H9 (cell line): ENCODE measurements at regions not wholly inside any gene's neighbourhood (a gene's known extent, or its start where the extent isn't known, plus 50 kb on each side); places are given as distances from the start of the nearest gene placed in this dataset.

ENCODE experiments used
- DNase-seq: peaks from one replicate; pipeline ENCODE4 v3.0.0-alpha.2; 2017
- H2AFZ ChIP-seq: one replicate; pipeline ENCODE4 v1.6.1; 2013; ENCODE audit warnings: mild to moderate bottlenecking, low read length, control low read depth, moderate library complexity
- H2AK5ac ChIP-seq: 2 replicates; pipeline ENCODE4 v1.6.1; 2013; ENCODE audit warnings: low read length, control low read depth, mixed read lengths; ENCODE audit not compliant: insufficient read length
- H2BK120ac ChIP-seq: one replicate; pipeline ENCODE4 v1.6.1; 2013; ENCODE audit warnings: low read depth, mild to moderate bottlenecking, low read length, control low read depth, inconsistent platforms; ENCODE audit not compliant: poor library complexity, severe bottlenecking
- H2BK12ac ChIP-seq: 2 replicates; pipeline ENCODE4 v1.6.1; 2013; ENCODE audit warnings: low read length, control low read depth, mixed read lengths, low read depth; ENCODE audit not compliant: insufficient read length
- H2BK15ac ChIP-seq: 2 replicates; pipeline ENCODE4 v1.6.1; 2013; ENCODE audit warnings: low read depth, low read length, control low read depth
- H2BK20ac ChIP-seq: one replicate; pipeline ENCODE4 v1.6.1; 2013; ENCODE audit warnings: low read depth, mild to moderate bottlenecking, low read length, control low read depth, inconsistent platforms; ENCODE audit not compliant: poor library complexity, severe bottlenecking
- H2BK5ac ChIP-seq: 2 replicates; pipeline ENCODE4 v1.6.1; 2013; ENCODE audit warnings: low read length, control low read depth, mixed read lengths; ENCODE audit not compliant: insufficient read length
- H3K14ac ChIP-seq: 2 replicates; pipeline ENCODE4 v1.6.1; 2013; ENCODE audit warnings: low read length, control low read depth; ENCODE audit not compliant: insufficient read depth
- H3K18ac ChIP-seq: 2 replicates; pipeline ENCODE4 v1.6.1; 2013; ENCODE audit warnings: low read depth, mild to moderate bottlenecking, mixed read lengths, low read length, control low read depth; ENCODE audit not compliant: insufficient read length
- H3K23ac ChIP-seq: 2 replicates; pipeline ENCODE4 v1.6.1; 2013; ENCODE audit warnings: low read length, control low read depth, mixed read lengths, low read depth; ENCODE audit not compliant: insufficient read length
- H3K23me2 ChIP-seq: 2 replicates; pipeline ENCODE4 v1.6.1; 2013; ENCODE audit warnings: low read depth, mild to moderate bottlenecking, mixed read lengths, low read length, control low read depth; ENCODE audit not compliant: insufficient read length, poor library complexity, severe bottlenecking
- H3K27ac ChIP-seq: 2 replicates; pipeline ENCODE4 v1.5.1; 2013; ENCODE audit warnings: low read length, control low read depth, mixed read lengths, low read depth; ENCODE audit not compliant: insufficient read length
- H3K27me3 ChIP-seq: 2 replicates; pipeline ENCODE4 v1.6.1; 2013; ENCODE audit warnings: low read length, control low read depth, inconsistent platforms; ENCODE audit not compliant: insufficient read depth
- H3K4ac ChIP-seq: 2 replicates; pipeline ENCODE4 v1.6.1; 2013; ENCODE audit warnings: low read depth, mild to moderate bottlenecking, control low read depth, inconsistent platforms, low read length, moderate library complexity
- H3K4me1 ChIP-seq: 2 replicates; pipeline ENCODE4 v1.6.1; 2013; ENCODE audit warnings: low read length, control low read depth, inconsistent platforms; ENCODE audit not compliant: insufficient read depth
- H3K4me2 ChIP-seq: 2 replicates; pipeline ENCODE4 v1.6.1; 2013; ENCODE audit warnings: low read length, control low read depth, mixed read lengths; ENCODE audit not compliant: insufficient read length, insufficient read depth
- H3K56ac ChIP-seq: 2 replicates; pipeline ENCODE4 v1.6.1; 2013; ENCODE audit warnings: low read depth, mild to moderate bottlenecking, mixed read lengths, low read length, control low read depth; ENCODE audit not compliant: insufficient read length
- H3K79me1 ChIP-seq: 2 replicates; pipeline ENCODE4 v1.6.1; 2013; ENCODE audit warnings: low read depth, mild to moderate bottlenecking, moderate library complexity, low read length, control low read depth, inconsistent platforms; ENCODE audit not compliant: insufficient read depth, poor library complexity, severe bottlenecking
- H3K79me2 ChIP-seq: 2 replicates; pipeline ENCODE4 v1.6.1; 2013; ENCODE audit warnings: low read length, control low read depth, inconsistent platforms; ENCODE audit not compliant: insufficient read depth
- H3K9ac ChIP-seq: 2 replicates; pipeline ENCODE4 v1.6.1; 2013; ENCODE audit warnings: low read length, control low read depth, mixed read lengths; ENCODE audit not compliant: insufficient read length; ENCODE audit errors: extremely low read depth
- H3K9me3 ChIP-seq: one replicate; pipeline ENCODE4 v1.6.1; 2013; ENCODE audit warnings: low read depth, low read length, inconsistent platforms; ENCODE audit not compliant: control insufficient read depth
- H3T11ph ChIP-seq: one replicate; pipeline ENCODE4 v1.6.1; 2013; ENCODE audit warnings: mild to moderate bottlenecking, low read length, control low read depth, inconsistent platforms
- H4K20me1 ChIP-seq: one replicate; pipeline ENCODE4 v1.6.1; 2013; ENCODE audit not compliant: control insufficient read depth, insufficient read length, insufficient read depth
- H4K5ac ChIP-seq: 2 replicates; pipeline ENCODE4 v1.6.1; 2013; ENCODE audit warnings: low read depth, mild to moderate bottlenecking, mixed read lengths, low read length, control low read depth; ENCODE audit not compliant: insufficient read length
- H4K8ac ChIP-seq: replicated peaks from 2 replicates; pipeline ENCODE4 v1.6.1; 2013; ENCODE audit warnings: low read length, control low read depth, mixed read lengths, low read depth; ENCODE audit not compliant: insufficient read length
- H4K91ac ChIP-seq: 2 replicates; pipeline ENCODE4 v1.6.1; 2013; ENCODE audit warnings: low read depth, mild to moderate bottlenecking, moderate library complexity, mixed read lengths, low read length, control low read depth; ENCODE audit not compliant: insufficient read length
- H3K27ac Mint-ChIP-seq, 3 experiments: 2 replicates in 2 of 3; 3 replicates in 1 of 3; pipeline ENCODE4 v1.8.0; 2020 to 2021; ENCODE audit warnings: mixed read lengths in 3 of 3, mild to moderate bottlenecking in 1 of 3, moderate library complexity in 1 of 3
- H3K27me3 Mint-ChIP-seq: 2 replicates; pipeline ENCODE4 v1.8.0; 2021; ENCODE audit warnings: low read depth, mild to moderate bottlenecking, moderate library complexity, mixed read lengths
- H3K36me3 Mint-ChIP-seq, 3 experiments: 2 replicates in 2 of 3; 3 replicates in 1 of 3; pipeline ENCODE4 v1.8.0; 2020 to 2021; ENCODE audit warnings: low read depth in 3 of 3, mixed read lengths in 3 of 3; ENCODE audit not compliant: insufficient read depth in 1 of 3
- H3K4me1 Mint-ChIP-seq, 2 experiments: 2 replicates each; pipeline ENCODE4 v1.8.0; 2020; ENCODE audit warnings: mixed read lengths in 2 of 2
- H3K4me3 Mint-ChIP-seq, 2 experiments: 2 replicates in 1 of 2; 3 replicates in 1 of 2; pipeline ENCODE4 v1.8.0; 2020 to 2021; ENCODE audit warnings: mild to moderate bottlenecking in 2 of 2, mixed read lengths in 2 of 2, moderate library complexity in 1 of 2
- H3K9me3 Mint-ChIP-seq, 2 experiments: 2 replicates in 1 of 2; 3 replicates in 1 of 2; pipeline ENCODE4 v1.8.0; 2020; ENCODE audit warnings: mild to moderate bottlenecking in 2 of 2, mixed read lengths in 2 of 2, moderate library complexity in 1 of 2
- WGBS: extraction: QIAGEN DNeasy Blood & Tissue Kit; methylation state at CpG from one replicate; pipeline ENCODE4 v1.1.7; 2013; ENCODE audit warnings: missing lambda C conversion rate, low lambda C conversion rate, mixed read lengths; ENCODE audit not compliant: insufficient read length; ENCODE audit errors: extremely low coverage; 5-methylcytosine and 5-hydroxymethylcytosine counted together
- TF ChIP-seq, protein P1 (sequence below): fragments of 200-600 bp; sonication (generic); conservative IDR thresholded peaks from 3 replicates; pipeline ENCODE4 v1.8.0; 2021; ENCODE audit warnings: antibody characterized with exemption, mild to moderate bottlenecking

DNA sequence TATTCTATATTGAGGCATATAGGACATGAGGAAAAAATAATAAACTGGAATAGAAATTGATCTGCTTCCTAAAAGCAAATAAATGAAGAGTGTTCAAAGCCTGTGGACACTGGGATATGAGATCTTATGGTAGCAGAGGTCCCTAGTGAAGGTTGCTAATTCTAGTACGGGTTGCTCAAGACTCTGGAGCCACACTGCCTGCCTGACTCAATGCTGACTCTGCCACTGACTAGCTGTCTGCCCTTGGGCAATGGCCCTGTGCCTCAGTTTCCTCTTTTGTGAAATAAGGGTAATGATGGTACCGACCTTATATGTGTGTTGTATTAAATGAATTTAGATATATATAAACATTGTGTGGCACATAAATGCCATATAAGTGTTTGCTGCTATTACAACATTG, 59.0 kb upstream of the C1orf53 start:
- H3K27ac ChIP-seq, result no peak overlapping the region
- H2BK15ac ChIP-seq, result no peak overlapping the region
- H3K14ac ChIP-seq, result no peak overlapping the region
- no peaks in the 10 kb centered on the region for H3K9me3 Mint-ChIP-seq
- H3K9ac ChIP-seq, result no peak overlapping the region
- no peak overlapping the region for H2BK12ac ChIP-seq
- H3T11ph ChIP-seq, result no peak overlapping the region
- H3K18ac ChIP-seq, result no peak overlapping the region
- H3K56ac ChIP-seq, result no peak overlapping the region
- no peak overlapping the region for H3K23ac ChIP-seq
- H2BK5ac ChIP-seq, result no peak overlapping the region
- H4K91ac ChIP-seq, result no peak overlapping the region
- H3K79me1 ChIP-seq, result no peaks in the 10 kb centered on the region
- no peak for DNase-seq
- H3K4me2 ChIP-seq, result no peak overlapping the region
- no peak overlapping the region for H3K4ac ChIP-seq
- peaks cover 17 to 18% of the 10 kb centered on the region in 2 experiments for H3K4me1 Mint-ChIP-seq
- no peak overlapping the region for H2AFZ ChIP-seq
- no peak overlapping the region for H2BK20ac ChIP-seq
- no peak overlapping the region for H4K8ac ChIP-seq
- H3K23me2 ChIP-seq, result no peaks in the 10 kb centered on the region
- no peak overlapping the region for H2AK5ac ChIP-seq
- H3K79me2 ChIP-seq, result no peaks in the 10 kb centered on the region
- H3K27me3 ChIP-seq, result no peaks in the 10 kb centered on the region
- H4K5ac ChIP-seq, result no peak overlapping the region
- H3K27me3 Mint-ChIP-seq, result no peaks in the 10 kb centered on the region
- H3K27ac Mint-ChIP-seq, result no peak overlapping the region
- H3K4me1 ChIP-seq, result peaks cover 4% of the 10 kb centered on the region; the same call in 1 of the 2 replicates
- H4K20me1 ChIP-seq, result no peaks in the 10 kb centered on the region
- no peak overlapping the region for H3K4me3 Mint-ChIP-seq
- TF ChIP-seq, protein P1, sequence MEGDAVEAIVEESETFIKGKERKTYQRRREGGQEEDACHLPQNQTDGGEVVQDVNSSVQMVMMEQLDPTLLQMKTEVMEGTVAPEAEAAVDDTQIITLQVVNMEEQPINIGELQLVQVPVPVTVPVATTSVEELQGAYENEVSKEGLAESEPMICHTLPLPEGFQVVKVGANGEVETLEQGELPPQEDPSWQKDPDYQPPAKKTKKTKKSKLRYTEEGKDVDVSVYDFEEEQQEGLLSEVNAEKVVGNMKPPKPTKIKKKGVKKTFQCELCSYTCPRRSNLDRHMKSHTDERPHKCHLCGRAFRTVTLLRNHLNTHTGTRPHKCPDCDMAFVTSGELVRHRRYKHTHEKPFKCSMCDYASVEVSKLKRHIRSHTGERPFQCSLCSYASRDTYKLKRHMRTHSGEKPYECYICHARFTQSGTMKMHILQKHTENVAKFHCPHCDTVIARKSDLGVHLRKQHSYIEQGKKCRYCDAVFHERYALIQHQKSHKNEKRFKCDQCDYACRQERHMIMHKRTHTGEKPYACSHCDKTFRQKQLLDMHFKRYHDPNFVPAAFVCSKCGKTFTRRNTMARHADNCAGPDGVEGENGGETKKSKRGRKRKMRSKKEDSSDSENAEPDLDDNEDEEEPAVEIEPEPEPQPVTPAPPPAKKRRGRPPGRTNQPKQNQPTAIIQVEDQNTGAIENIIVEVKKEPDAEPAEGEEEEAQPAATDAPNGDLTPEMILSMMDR, result no peak
- H3K36me3 Mint-ChIP-seq, result no peaks in the 10 kb centered on the region; a peak in 1 of 7 replicates
- no peak overlapping the region for H2BK120ac ChIP-seq
- WGBS, result no CpG with 5 or more reads among the region's 2 CpGs
- no peaks in the 10 kb centered on the region for H3K9me3 ChIP-seq
